NCI-H1048 (cell line): ENCODE measurements at regions not wholly inside any gene's neighbourhood (a gene's known extent, or its start where the extent isn't known, plus 50 kb on each side); places are given as distances from the start of the nearest gene placed in this dataset.
"Not testable (repeated sequence)": the region's sequence is repeated elsewhere in the genome, so short reads cannot be mapped to it uniquely, and the experiment has no call there.

Source experiments
- DNase-seq: peaks from one replicate; lab custom pipeline; 2025; lab: John Stamatoyannopoulos, UW

- DNase-seq = no peak
Measured at GRCh38 chr10:87603196-87603595, 56.5 kb upstream of the PAPSS2 start.

GRCh38 chr10:87603769-87604168 is 55.9 kb upstream of the PAPSS2 start:
- DNase-seq = no peak

GRCh38 chr10:87605628-87606251 is 53.9 kb upstream of the PAPSS2 start:
- DNase-seq = no peak

GRCh38 chr10:87608756-87609155 is 50.9 kb upstream of the PAPSS2 start:
- DNase-seq = peak; percentile 73

GRCh38 chr10:87609563-87609962 is 50.1 kb upstream of the PAPSS2 start:
- not testable (repeated sequence) for DNase-seq
